H1 (cell line): ENCODE measurements at regions not wholly inside any gene's neighbourhood (a gene's known extent, or its start where the extent isn't known, plus 50 kb on each side); places are given as distances from the start of the nearest gene placed in this dataset.

Experiments
- RNF2 ChIP-seq: fragments of 200-900, 300-1000 bp; sonication (generic); IDR thresholded peaks from 2 replicates; pipeline ENCODE4 v1.7.1; 2016; ENCODE audit warnings: borderline replicate concordance, low read depth, mild to moderate bottlenecking, antibody characterized with exemption, low read length; ENCODE audit not compliant: poor library complexity, severe bottlenecking; ENCODE audit errors: missing control alignments
- SIX5 ChIP-seq: IDR thresholded peaks from 2 replicates; pipeline ENCODE4 v1.6.1; 2011; ENCODE audit warnings: mild to moderate bottlenecking, low read depth, low read length
- SP1 ChIP-seq: IDR thresholded peaks from 2 replicates; pipeline ENCODE4 v1.6.1; 2011; ENCODE audit warnings: low read depth, low read length
- TAF7 ChIP-seq: optimal IDR thresholded peaks from 2 replicates; pipeline ENCODE3; 2011; ENCODE audit warnings: low read depth, mild to moderate bottlenecking, inconsistent platforms, low read length, moderate library complexity, borderline replicate concordance

GRCh38 chr13:90188351-90188636 lies 1159.2 kb upstream of the MIR17HG start (continued):
- TF ChIP-seq TAF7 (no peak), RNF2 (no peak), SIX5 (no peak), SP1 (no peak)
